ENCODE measurements at regions not wholly inside any gene's neighbourhood (a gene's known extent, or its start where the extent isn't known, plus 50 kb on each side); places are given as distances from the start of the nearest gene placed in this dataset.

- no peak for DNase-seq
These were observed 1123.3 kb downstream of the BRD1 start for GRCh38 chr22:48704335-48704734.

DNA sequence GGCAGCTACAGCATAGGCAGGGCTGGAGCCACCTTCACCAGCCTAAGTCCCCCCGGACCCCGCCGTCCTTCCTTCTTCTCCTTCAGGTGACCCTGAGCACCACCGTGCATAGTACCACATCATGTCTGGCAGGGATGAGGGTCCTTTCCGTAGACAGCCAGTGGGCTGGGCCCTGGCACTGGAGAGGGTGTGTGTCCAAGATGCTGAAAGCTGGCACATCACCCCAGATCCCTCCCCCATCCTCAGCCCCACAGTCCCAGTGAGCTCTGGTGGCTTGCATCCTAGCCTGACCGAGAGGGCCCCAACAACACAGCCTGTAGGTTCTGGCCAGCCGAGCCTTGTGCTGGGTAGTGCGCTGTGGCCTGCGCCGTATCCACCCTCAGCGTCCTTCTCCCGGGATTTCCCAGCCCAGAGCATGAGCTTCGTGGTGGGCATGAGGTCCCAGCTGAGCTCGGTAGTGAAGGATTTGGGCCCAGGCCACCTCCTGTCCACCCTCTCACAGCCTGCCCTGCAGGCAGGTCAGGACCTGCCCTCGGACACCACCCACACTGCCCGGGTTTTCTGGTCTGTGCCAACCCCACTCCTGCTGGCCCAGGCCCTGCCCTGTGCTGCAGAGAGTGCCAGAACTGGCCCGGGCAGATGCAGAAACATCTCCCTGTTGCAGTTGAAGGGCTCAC, 1124.3 kb downstream of the BRD1 start:
- DNase-seq: no peak

DNA sequence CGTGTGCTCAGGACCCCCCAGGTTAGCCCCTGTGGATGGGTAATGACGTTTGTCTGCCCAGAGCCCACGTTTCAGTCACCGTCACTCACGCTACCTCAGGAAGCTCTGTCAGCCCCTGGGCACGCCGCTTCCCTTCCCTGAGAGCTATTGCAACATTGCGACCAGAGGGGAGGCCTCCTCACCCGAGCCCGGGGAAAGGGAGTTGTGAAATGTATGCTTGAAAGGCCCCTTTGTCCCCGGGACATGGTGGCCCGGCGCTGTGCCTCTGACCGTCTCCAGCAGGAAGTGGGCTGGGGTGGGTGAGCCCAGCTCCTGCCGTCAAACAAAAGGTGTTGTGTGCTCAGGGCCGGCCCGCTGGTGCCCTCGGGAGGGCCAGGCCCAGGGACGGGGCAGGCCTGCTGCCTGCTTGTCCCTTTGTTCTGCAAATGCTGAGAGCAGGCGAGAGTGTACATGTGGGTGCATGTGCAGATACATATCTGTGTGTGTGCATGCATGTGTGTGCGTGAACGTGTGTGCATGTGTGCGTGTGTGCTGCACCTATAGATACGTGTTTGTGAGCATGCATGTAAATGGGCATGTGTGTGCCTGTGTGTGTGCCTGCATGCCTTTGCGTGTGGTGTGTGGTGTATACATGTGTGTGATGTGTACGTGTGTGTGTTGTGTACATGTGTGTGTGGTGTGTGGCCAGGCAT, 1125.0 kb downstream of the BRD1 start:
- DNase-seq: no peak

DNA sequence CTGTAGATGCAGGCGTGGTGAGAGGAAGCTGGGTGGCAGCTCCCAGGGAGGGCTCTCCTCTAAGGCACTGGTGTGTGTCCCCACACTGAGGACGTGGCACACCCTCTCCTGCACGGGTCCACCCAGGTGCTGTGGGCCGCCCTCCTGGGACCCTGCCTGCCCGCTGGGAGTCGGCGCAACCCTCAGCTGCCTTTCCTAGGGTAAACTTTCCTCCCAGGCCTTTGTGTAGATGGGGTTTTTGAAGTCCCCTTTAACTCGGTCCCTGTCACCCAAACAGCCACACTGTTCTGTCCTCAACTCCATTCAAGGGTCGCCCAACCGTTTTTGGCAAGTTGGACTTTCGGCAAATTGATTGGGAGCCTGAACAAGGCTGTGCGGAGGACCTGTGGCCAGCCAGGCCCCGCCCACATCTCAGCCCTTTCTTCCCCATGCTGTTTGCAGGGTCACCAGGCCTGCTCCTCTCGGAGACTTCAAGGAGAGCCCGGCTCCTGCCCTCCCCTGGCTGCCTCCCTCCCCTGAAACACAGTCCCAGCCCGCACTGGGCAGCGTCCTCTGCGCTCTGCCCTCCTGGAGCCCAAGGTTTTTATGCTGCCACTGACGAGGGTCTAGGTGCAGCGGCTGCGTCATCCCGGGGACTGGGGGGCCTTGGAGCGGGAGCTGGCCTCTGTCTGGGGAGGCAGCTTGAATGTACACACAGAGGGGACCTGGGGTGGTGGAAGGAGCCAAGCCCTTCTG, 1126.2 kb downstream of the BRD1 start:
- DNase-seq: no peak

- peak; percentile 64 for DNase-seq
These were observed 1126.9 kb downstream of the BRD1 start for GRCh38 chr22:48700566-48701295.

DNA sequence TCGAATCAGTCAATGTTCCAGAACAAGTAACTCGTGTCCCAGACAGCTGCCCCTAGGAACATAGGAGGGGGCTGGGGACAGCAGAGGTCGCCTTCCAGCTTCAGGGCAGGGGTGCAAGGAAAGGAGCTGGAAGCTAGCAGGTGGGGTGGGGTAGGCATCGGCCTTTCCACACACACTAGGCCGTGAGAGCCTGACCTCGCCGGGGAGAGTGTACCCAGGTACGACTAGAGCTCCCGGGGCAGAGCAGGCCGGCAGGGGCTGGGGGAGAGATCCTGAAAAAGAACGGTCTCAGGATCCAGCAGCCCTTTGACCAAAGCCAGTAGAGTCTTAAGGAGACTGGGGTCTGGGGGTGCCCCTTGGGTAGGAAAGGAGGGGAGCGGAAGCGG, 1127.5 kb downstream of the BRD1 start:
- no peak for DNase-seq

GRCh38 chr22:48699511-48699910, 1128.2 kb downstream of the BRD1 start:
- DNase-seq: no peak

DNA sequence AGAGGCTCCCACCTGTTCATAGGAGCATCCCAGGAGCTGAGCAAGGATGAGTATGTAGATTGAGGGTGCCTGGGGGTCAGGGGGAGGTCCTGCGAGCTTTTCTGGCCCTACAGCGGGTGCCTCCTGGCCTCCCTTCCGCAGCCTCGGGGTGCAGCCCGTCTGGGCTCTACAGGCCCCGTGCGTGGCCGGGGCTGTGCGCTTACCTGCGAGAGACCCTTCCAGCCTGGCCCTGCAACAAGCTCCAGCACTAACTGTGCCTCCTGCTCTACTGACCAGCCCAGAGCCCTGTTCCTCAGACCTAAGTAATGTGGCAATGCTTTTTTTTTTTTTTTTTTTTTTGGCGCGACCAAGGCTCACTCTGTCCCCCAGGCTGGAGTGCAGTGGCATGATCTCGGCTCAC, 1129.1 kb downstream of the BRD1 start:
- no peak for DNase-seq

GRCh38 chr22:48697694-48698276, 1129.9 kb downstream of the BRD1 start:
- DNase-seq: no peak

- no peak for DNase-seq
These were observed 1130.5 kb downstream of the BRD1 start for GRCh38 chr22:48697223-48697622.

GRCh38 chr22:48696371-48696770, 1131.3 kb downstream of the BRD1 start:
- no peak for DNase-seq

- no peak for DNase-seq
These were observed 1131.9 kb downstream of the BRD1 start for GRCh38 chr22:48695731-48696305.

DNA sequence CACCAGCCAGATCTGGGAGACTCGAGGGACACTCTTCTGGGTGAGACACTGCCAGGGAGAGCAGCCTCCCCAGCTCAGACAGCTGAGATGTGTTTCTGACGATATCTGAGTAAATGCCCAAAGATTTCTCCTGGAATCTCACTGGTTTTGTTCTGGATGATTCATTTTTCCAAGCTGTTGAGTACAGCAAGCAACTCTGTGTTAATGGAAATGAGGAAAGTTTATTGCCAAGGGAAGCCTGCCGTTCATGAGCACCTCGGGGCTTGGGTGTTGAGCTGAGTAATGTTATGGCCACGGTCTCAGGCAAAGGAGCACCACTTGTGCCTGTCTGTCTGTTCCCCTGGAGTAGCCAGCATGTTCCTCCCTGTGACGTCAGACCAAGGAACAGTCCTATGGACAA, 1132.4 kb downstream of the BRD1 start:
- DNase-seq: no peak

DNA sequence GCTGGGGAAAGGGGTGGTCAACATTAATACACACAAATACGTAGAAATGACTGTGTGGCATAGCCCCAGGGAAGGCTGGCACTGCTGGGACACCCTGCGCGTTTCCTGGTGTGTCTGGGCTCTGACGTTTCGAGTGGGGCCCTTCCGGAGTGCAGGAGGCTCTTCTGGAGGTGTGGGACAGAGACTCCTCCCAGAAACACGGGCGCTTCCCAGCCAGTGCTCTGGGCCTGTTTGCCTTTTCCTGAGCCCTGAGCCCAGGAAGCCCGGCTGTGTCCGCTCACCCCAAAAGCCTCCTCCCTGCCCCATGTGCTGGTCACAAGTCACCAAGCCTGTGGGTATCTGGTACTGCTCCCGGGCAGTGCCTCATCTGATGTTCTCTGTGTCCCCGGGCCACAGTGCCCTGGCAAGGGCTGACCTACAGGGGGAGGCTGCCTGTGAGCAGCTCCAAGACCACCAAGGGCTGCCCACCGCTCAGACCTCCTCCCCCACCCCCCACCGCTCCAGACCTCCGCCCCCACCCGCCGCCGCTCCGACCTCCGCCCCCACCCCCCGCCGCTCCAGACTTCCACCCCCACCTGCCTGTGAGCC, 1133.3 kb downstream of the BRD1 start:
- no peak for DNase-seq

- DNase-seq: no peak
These were observed 1134.1 kb downstream of the BRD1 start for GRCh38 chr22:48693377-48694135.

- no peak for DNase-seq
These were observed 1134.8 kb downstream of the BRD1 start for GRCh38 chr22:48692734-48693376.

- no peak for DNase-seq
These were observed 1136.2 kb downstream of the BRD1 start for GRCh38 chr22:48691431-48691851.

GRCh38 chr22:48690583-48691317, 1136.9 kb downstream of the BRD1 start:
- no peak for DNase-seq

GRCh38 chr22:48689206-48689605, 1138.5 kb downstream of the BRD1 start:
- DNase-seq: no peak

DNA sequence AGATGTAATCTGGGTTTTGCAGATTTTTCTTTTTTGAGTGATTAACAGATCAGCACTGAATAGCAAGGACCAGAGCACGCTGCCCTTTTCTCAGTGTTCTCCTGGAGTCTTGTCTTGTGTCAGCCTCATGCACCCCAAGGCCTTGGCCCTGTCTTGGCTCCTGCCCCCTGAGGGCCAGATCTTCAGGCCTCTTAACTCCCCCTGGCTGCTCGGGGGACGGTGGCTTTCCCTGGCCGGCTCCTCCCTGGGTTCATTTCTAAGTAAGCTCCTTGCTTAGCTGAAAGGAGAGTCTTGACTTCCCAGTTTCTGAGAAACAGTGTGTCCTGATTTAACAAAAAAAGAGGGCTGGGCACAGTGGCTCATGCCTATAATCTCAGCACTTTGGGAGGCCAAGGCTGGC, 1139.3 kb downstream of the BRD1 start:
- DNase-seq: no peak

Data from NCI-H2171 (cell line).